ENCODE measurements at regions not wholly inside any gene's neighbourhood (a gene's known extent, or its start where the extent isn't known, plus 50 kb on each side); places are given as distances from the start of the nearest gene placed in this dataset.
A peak's percentile ranks its signal among the peaks of the same experiment; 100 is the strongest.
"Not testable (repeated sequence)": the region's sequence is repeated elsewhere in the genome, so short reads cannot be mapped to it uniquely, and the experiment has no call there.

- not testable (repeated sequence) for DNase-seq (ENCODE audit: low read depth in 2 of 2)
These were observed 74.8 kb upstream of the SERPINE2 start for GRCh38 chr2:224113930-224114329.

DNA sequence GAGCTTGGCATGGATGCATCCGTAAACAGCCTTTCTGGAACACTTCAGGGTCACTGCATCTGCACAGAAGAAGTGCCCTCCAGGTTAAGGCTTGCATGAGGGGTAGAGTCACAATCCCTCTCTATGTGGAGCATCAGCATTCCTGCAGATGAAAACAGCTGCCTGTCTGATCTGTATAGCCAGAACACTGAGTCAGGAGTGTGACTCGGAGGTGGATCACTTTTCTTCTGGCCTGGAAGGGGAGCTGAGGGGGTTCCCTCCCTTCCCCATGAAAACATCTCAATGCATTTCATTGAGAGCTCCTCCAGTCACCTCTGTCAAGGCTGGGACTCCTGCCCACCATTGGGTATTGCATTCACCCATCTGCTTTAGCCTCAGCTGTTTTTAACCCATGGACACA is 72.5 kb upstream of the SERPINE2 start:
- DNase-seq (ENCODE audit: low read depth in 2 of 2), result peak; percentile 28

- no peak for DNase-seq (ENCODE audit: low read depth in 2 of 2)
These were observed 71.7 kb upstream of the SERPINE2 start for GRCh38 chr2:224110811-224111210.

GRCh38 chr2:224109751-224110150 is 70.7 kb upstream of the SERPINE2 start:
- DNase-seq (ENCODE audit: low read depth in 2 of 2), result no peak

DNA sequence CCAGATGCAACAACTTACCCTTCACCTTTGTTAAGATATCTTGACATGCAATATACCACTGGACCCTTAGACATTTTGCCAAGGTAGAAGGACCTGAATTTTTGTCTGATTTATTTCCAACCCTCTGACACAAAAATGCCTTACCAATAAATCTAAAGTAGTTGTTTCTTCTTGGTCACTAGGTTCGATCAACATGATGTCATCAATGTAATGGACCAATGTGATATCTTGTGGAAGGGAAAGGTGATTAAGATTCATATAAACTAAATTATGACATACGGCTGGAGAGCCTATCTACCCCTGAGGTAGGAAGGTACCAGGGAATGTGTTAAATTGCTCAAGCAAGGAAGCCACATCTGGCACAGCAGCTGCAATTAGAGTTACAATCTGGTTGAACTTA is 67.7 kb upstream of the SERPINE2 start:
- DNase-seq (ENCODE audit: low read depth in 2 of 2), result no peak

DNA sequence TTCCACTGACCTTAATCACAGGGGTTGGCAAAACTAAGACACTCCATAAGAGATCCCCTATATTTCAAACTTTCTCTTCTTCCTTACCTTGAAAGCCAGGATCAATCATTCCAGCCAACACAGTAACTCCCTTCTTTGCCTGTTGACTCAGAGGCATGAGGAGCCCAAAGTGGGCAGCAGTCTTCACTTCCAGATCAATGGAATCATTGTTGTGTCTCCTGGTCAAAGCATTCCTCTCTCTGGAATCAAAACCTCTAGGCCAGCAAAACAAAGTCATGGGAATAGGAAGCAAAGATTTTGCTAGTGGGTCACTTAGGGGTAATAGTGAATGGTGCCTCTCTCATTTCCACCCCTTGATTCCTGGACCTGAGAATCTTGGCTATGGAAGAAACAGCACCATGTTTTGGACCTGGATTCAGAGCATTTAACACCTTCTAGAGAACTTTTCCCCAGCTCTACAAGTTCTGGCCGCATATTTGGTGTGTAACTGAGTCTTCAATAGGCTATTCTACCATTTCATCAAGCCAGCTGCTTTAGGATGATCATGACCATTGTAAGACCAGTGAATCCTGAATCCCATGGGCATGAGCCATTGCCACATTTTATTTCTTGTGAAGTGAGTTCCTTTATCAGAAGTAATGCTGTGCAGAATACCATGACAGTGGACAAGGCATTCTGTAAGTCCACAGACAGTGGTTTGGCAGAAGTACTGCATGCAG is 65.7 kb upstream of the SERPINE2 start:
- DNase-seq (ENCODE audit: low read depth in 2 of 2), result no peak

DNA sequence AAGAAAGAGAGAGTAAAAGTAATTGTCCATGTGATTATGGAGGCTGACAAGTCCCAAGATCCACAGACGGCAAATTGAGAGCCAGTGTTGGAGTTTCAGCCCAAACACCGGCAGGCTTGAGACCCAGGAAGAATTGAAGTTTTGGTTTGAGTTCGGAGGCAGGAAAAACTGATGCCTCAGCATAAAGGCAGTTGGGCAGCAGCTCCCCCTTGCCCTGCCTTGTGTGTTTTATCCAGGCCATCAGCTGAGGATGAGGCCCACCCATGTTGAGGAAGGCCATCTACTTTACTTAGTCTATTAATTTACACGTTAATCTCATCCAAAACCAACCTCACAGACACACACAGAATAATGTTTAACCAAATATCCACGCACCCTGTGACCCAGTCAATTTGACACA is 64.6 kb upstream of the SERPINE2 start:
- DNase-seq (ENCODE audit: low read depth in 2 of 2), result no peak

- DNase-seq (ENCODE audit: low read depth in 2 of 2), result no peak
These were observed 63.9 kb upstream of the SERPINE2 start for GRCh38 chr2:224102991-224103390.

DNA sequence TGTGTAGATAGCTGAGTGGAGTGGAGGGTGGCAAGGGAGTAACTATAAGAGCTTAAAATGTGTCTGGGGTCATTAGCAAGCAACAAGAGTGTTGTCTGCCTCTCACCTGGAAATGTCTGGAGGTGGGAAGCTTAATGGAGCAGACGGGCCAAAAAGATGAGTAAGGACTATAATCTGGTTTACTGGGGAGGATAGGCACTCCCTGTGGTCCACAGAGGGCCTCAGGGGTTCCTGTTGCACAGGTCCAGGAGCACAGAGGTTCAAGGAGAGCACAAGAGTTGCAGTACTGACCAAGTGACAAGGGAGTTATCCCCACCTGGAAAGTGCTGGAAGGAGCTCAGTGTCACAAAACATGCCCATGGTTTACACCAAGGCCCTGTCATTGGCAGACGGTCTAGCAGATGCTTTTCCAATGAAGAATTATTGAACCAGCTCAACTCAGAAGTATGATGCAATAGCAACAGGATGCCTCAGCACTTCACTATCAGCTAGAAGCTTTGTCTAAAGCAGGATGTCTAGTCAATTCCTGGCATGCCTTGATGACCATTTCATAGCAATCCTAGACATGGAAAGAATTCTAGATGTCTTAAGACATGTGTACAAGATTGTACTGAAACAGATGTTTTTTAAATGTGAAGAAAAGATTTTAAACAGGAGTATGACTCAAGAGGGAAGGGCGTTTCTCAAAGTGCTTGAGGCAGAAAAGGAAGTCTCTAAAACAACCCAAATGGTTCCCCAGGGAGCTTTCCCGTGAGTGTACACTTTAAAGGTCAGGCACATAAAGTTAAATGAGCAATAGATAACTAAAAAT is 62.9 kb upstream of the SERPINE2 start:
- peak; percentile 99 for DNase-seq (ENCODE audit: low read depth in 2 of 2)

- DNase-seq (ENCODE audit: low read depth in 2 of 2), result no peak
These were observed 61.0 kb upstream of the SERPINE2 start for GRCh38 chr2:224099861-224100643.

- DNase-seq (ENCODE audit: low read depth in 2 of 2), result no peak
These were observed 59.6 kb upstream of the SERPINE2 start for GRCh38 chr2:224098481-224099230.

DNA sequence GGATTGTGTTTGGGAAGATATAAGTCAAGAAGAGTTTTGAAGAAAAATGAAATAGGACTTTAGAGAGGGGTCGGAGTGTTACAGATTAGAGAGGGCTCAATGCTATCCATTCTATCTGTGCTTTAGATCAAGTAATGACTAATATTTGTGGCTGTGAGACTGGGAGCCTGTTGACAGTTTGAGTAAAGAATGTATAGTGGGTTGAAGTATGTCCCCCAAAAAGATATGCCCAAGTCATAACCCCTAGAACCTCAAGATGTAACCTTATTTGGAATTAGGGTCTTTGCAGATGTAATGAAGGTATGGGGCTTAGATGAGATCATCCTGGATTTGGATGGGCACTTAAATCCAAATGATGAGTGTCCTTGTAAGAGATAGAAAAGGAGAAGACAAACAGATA is 55.3 kb upstream of the SERPINE2 start:
- no peak for DNase-seq (ENCODE audit: low read depth in 2 of 2)

- DNase-seq (ENCODE audit: low read depth in 2 of 2), result not testable (repeated sequence)
These were observed 52.6 kb upstream of the SERPINE2 start for GRCh38 chr2:224091671-224092070.

DNA sequence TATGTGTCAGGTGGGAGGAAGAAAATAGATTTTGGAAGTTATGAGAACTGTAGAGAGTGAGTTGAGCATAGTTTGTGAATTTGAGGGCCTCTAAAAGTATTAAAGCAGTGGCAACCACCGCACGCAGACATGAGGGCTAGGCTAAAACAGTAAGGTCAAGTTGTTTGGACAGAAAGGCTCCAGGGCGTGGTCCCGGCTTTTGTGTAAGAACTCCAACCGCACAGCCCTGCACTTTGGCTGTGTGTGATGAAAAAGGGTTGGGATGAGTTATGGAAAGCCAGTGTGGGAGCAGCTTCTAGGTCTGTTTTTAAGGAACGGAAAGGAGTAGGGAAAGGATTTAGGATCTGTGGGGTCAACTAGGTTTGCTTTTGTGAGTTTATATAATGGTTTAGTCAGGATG is 50.5 kb upstream of the SERPINE2 start:
- DNase-seq (ENCODE audit: low read depth in 2 of 2), result not testable (repeated sequence)

Measured in fibroblast of skin of left biceps (primary cell).